Heart left ventricle (tissue), 16 donors: ENCODE measurements at regions not wholly inside any gene's neighbourhood (a gene's known extent, or its start where the extent isn't known, plus 50 kb on each side); places are given as distances from the start of the nearest gene placed in this dataset.

Experiments
- ATAC-seq, 4 donors: fragments of 200-7000 bp; cut with Tn5 transposase; one replicate each; pipeline ENCODE4 v1.9.1; 2020 to 2022; ENCODE audit warnings: moderate library complexity in 4 of 4, mild to moderate bottlenecking in 3 of 4, moderate number of reproducible peaks in 1 of 4
- DNase-seq, 5 donors: peaks; one replicate each; pipeline ENCODE4 v3.0.0-alpha.2; 2020
- H3K27ac ChIP-seq, 12 donors: fragments of 200-600 bp; sonication (generic) in 4 of 12; one replicate each; pipeline versions ENCODE4 v1.5.0 to v1.8.0; 2016 to 2022; ENCODE audit warnings: mild to moderate bottlenecking in 2 of 12
- H3K27me3 ChIP-seq, 9 donors: fragments of 200-600 bp; sonication (generic) in 2 of 9; one replicate each; pipeline versions ENCODE4 v1.5.1 to v1.8.0; 2016 to 2022; ENCODE audit warnings: mild to moderate bottlenecking in 3 of 9
- H3K36me3 ChIP-seq, 9 donors: fragments of 200-600 bp; sonication (generic) in 2 of 9; one replicate each; pipeline versions ENCODE4 v1.5.0 to v1.8.0; 2018 to 2022; ENCODE audit warnings: mild to moderate bottlenecking in 2 of 9
- H3K4me1 ChIP-seq, 12 donors: fragments of 200-600 bp; sonication (generic) in 4 of 12; one replicate each; pipeline versions ENCODE4 v1.5.0 to v1.8.0; 2016 to 2022; ENCODE audit warnings: mild to moderate bottlenecking in 3 of 12
- H3K4me3 ChIP-seq, 12 donors: fragments of 200-600 bp; sonication (generic) in 4 of 12; one replicate each; pipeline versions ENCODE4 v1.5.0 to v1.8.0; 2017 to 2022; ENCODE audit warnings: mild to moderate bottlenecking in 9 of 12, moderate library complexity in 4 of 12
- H3K9me3 ChIP-seq, 12 donors: fragments of 200-600 bp; sonication (generic) in 4 of 12; one replicate each; pipeline versions ENCODE4 v1.5.0 to v1.8.0; 2016 to 2022; ENCODE audit warnings: mild to moderate bottlenecking in 1 of 12
- POLR2A ChIP-seq, 2 donors: fragments of 450-650 bp; IDR thresholded peaks; one replicate each; pipeline ENCODE4 v1.6.1; 2017; ENCODE audit warnings: antibody characterized with exemption in 2 of 2, mild to moderate bottlenecking in 2 of 2, moderate library complexity in 2 of 2
- WGBS, 4 donors: extraction: QIAGEN DNeasy Blood & Tissue Kit in 2 of 4; methylation state at CpG; one replicate each; pipeline versions ENCODE4 v1.1.5 to v1.1.7; 2013 to 2018; 5-methylcytosine and 5-hydroxymethylcytosine counted together
- intact Hi-C, 10 donors: fragments of 100-400 bp; cut with DNase I; formaldehyde crosslinking; loops; one replicate each; pipeline versions ENCODE4 v1.11.1 to v1.14.2; 2022
- TF ChIP-seq, protein P1 (sequence below), 12 donors: fragments of 200-600 bp; sonication (generic) in 4 of 12; IDR thresholded peaks; one replicate each; pipeline versions ENCODE4 v1.5.0 to v1.8.0; 2018 to 2022; ENCODE audit warnings: antibody characterized with exemption in 12 of 12, mild to moderate bottlenecking in 5 of 12
- donor health status: ischemic (EF 13 %, LVEDD 7.1; RV severe dilation, severe dysfunction).
- donor health status: healthy with polysubstance abuse.
- donor health status: DM: no; HTN: yes; CAD: no.
- donor health status: DM: no; HTN: no; CAD: no.
- donor health status: ischemic (EF 25% LVEDD 6.9; RV normal size, moderate dysfunction).
- donor health status: ischemic (EF 25% LVEDD 5.7; RV mildly dilated, moderate dysfunction).
- donor health status: healthy.
- donor health status: DM: yes; HTN: yes; CAD: no.
- donor health status: ischemic (EF 35%, LVEDD 5.7; RV mildly dilated, moderate dysfunction).
- donor health status: nonischemic (EF 11% LVEDD 7.7; RV severe dilation, severe dysfunction).
- donor health status: DM: yes; HTN: yes; CAD: no.
- donor health status: PGD.
- donor health status: ischemic (EF 29% LVEDD 5.4; RV normal size, mild dysfunction).
- donor health status: nonischemic (EF 23%, LVEDD 6.1; RV moderate dilation, normal function).

DNA sequence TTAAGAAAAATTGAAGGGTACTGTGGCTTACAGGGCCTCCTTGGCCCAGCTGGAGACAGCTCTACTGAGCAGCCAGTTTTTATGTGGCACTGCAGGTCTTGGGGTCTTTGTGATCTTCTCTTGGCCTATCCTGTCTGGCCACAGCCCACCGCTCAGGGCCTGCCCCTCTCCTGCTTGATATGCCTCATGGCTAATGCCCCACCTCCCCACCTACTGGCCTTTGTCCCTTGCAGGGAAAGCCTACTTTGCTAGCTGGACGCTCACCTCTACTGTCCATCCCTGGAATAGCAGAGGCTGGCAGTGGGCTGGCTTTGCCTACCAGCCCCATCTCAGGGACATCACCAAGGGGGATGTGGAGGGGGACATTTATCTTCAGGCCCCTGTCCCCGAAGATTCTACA, 134.1 kb downstream of the PJA1 start:
- TF ChIP-seq POLR2A (IDR thresholded peaks at IDR 0.05), result no peak
- TF ChIP-seq, protein P1, sequence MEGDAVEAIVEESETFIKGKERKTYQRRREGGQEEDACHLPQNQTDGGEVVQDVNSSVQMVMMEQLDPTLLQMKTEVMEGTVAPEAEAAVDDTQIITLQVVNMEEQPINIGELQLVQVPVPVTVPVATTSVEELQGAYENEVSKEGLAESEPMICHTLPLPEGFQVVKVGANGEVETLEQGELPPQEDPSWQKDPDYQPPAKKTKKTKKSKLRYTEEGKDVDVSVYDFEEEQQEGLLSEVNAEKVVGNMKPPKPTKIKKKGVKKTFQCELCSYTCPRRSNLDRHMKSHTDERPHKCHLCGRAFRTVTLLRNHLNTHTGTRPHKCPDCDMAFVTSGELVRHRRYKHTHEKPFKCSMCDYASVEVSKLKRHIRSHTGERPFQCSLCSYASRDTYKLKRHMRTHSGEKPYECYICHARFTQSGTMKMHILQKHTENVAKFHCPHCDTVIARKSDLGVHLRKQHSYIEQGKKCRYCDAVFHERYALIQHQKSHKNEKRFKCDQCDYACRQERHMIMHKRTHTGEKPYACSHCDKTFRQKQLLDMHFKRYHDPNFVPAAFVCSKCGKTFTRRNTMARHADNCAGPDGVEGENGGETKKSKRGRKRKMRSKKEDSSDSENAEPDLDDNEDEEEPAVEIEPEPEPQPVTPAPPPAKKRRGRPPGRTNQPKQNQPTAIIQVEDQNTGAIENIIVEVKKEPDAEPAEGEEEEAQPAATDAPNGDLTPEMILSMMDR (IDR thresholded peaks at IDR 0.05), result peak in 5 of 12 donors; percentile 9 to 31 (median 12)
- Histone ChIP-seq H3K9me3 (no peaks in the 10 kb centered on the region), H3K27ac (no peak overlapping the region), H3K27me3 (peaks cover 0 to 11% (median 0%) of the 10 kb centered on the region in 9 donors), H3K4me1 (peaks cover 0 to 13% (median 0%) of the 10 kb centered on the region in 12 donors), H3K36me3 (no peaks in the 10 kb centered on the region), H3K4me3 (no peak overlapping the region)
- WGBS, 4 donors, result 63 to 89% (median 76%) methylated on average over 3 of the region's 3 CpGs
- ATAC-seq, result no peak
- no peak for DNase-seq
- intact Hi-C loops, result loop anchor here in 1 of 10 donors (10.0 kb wide), 1 partner anchor 206 kb away; the partner anchor contains the start of gene EFNB1

DNA sequence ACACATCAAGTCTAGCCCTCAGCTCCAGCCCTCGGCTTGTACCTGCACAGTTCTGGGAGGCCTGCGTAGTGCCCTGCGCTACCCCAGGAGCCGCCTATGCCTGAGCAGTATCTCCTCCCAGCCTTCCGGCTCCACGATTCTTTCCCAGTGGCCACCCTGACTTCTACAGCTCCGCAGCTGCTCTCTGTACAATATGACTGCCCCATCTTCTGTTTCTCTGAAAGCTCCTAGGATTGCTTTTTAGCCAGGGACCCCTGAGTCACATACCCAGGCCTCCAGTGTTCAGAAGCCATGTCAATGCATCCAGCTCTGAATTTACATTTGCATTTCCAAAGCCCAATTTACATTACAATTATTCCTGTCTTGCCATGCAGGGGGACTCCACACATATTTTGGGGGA, 135.5 kb downstream of the PJA1 start:
- no peak for TF ChIP-seq POLR2A (IDR thresholded peaks at IDR 0.05)
- TF ChIP-seq, protein P1 (IDR thresholded peaks at IDR 0.05), result no peak
- ATAC-seq, result no peak
- DNase-seq, result no peak
- 92 to 96% (median 94%) methylated on average over 7 of the region's 7 CpGs for WGBS, 4 donors
- Histone ChIP-seq H3K4me1 (peaks cover 0 to 23% (median 5%) of the 10 kb centered on the region in 12 donors), H3K36me3 (no peaks in the 10 kb centered on the region), H3K9me3 (peaks cover 0 to 7% (median 0%) of the 10 kb centered on the region in 12 donors), H3K27ac (no peak overlapping the region), H3K4me3 (no peak overlapping the region), H3K27me3 (peaks cover 0 to 8% (median 0%) of the 10 kb centered on the region in 9 donors)
- intact Hi-C loops, result loop anchor here in 2 of 10 donors (10.0 kb wide), 2 partner anchors 95 to 205 kb away; partner anchors contain the start of gene EFNB1 (in 1 of the 2)

DNA sequence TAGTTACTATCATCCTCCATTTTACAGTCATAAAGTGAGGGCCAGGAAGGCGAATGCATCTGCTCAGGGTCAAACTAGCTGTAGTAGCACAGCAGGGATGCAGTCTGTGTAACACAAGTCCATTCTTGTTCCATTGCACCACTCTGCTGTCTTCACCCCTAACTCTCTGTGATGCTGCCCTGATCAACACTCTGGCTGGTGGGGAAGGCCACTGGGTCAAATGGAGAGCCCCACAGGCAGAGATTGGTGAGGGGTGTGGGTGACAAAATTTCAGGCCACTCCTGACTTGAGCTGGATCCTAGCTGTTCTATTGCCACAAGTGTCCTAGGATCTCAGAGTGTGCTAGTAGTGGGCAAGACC, 136.5 kb downstream of the PJA1 start:
- 67 to 96% (median 87%) methylated on average over 1 of the region's 1 CpG for whole genome bisulfite sequencing, 4 donors
- intact Hi-C loops, result loop anchor here in 1 of 10 donors (10.0 kb wide), 1 partner anchor 94 kb away; no protein-coding TSS in a partner anchor
- TF ChIP-seq, protein P1 (IDR thresholded peaks at IDR 0.05), result no peak
- TF ChIP-seq POLR2A (IDR thresholded peaks at IDR 0.05), result no peak
- Histone ChIP-seq H3K36me3 (no peaks in the 10 kb centered on the region), H3K4me3 (no peak overlapping the region), H3K9me3 (peaks cover 0 to 7% (median 0%) of the 10 kb centered on the region in 12 donors), H3K27ac (no peak overlapping the region), H3K27me3 (peaks cover 0 to 10% (median 0%) of the 10 kb centered on the region in 9 donors), H3K4me1 (peaks cover 0 to 33% (median 12%) of the 10 kb centered on the region in 12 donors)
- DNase-seq (no peak), ATAC-seq (no peak)

DNA sequence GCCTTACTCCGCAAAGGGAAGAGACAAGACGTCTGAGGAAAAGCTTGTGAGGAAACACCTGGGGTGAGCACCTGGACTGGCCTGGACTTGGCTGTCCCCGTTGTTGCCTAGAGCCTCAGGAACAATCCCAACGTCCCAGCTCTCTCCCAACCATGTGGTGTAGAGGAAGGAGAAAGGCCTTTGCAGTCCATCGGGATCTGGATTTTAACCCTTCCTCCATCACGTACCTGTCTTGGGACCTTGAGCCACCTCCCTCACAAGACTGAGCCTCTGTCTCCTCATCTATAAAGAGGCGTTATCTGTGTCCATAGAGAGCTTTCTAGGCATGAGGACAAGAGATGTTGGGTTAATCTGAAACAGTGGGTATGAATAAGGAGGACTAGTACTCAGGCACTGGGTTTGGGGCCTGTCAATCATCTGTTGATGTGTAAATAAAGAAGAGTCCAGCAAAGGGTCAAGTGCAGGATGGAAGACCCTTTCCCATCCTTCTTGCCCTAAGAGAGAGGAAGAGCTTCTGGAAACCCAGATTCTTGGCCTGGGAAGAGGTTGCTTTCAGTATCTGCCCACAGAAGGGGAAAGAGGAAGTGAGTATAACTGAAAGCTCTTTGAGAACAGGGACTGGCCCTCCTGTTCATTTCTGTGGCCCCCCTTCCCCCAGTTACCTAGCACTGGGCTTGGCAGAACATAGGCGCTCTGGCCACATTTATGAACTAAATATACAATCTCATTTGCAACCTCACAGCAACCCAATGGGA, 137.1 kb downstream of the PJA1 start:
- peaks cover 0 to 10% (median 0%) of the 10 kb centered on the region in 9 donors for H3K27me3 ChIP-seq
- ATAC-seq (no peak), DNase-seq (no peak)
- no peak overlapping the region for H3K4me3 ChIP-seq
- H3K9me3 ChIP-seq, result peaks cover 0 to 7% (median 0%) of the 10 kb centered on the region in 12 donors
- H3K27ac ChIP-seq, result no peak overlapping the region
- WGBS, 4 donors, result 55 to 77% (median 75%) methylated on average over 5 to 8 of the region's 8 CpGs
- intact Hi-C loops, result loop anchor here in 1 of 10 donors (10.0 kb wide), 1 partner anchor 93 kb away; no protein-coding TSS in a partner anchor
- TF ChIP-seq POLR2A (IDR thresholded peaks at IDR 0.05), result no peak
- TF ChIP-seq, protein P1 (IDR thresholded peaks at IDR 0.05), result no peak
- H3K4me1 ChIP-seq, result peaks cover 0 to 34% (median 12%) of the 10 kb centered on the region in 12 donors
- H3K36me3 ChIP-seq, result no peaks in the 10 kb centered on the region
